Body of pancreas (tissue), 4 donors: ENCODE measurements at regions not wholly inside any gene's neighbourhood (a gene's known extent, or its start where the extent isn't known, plus 50 kb on each side); places are given as distances from the start of the nearest gene placed in this dataset.

ENCODE experiments used
- ATAC-seq: fragments of 150-250 bp; one replicate; pipeline ENCODE4 v1.9.1; 2016
- DNase-seq, 4 donors: peaks; one replicate each; pipeline ENCODE4 v3.0.0-alpha.2; 2019
- H3K27ac ChIP-seq, 4 donors: fragments of 200-600 bp; sonication (generic); 1 replicate in 3 of 4; 2 replicates in 1 of 4; pipeline versions ENCODE4 v1.5.1 to v1.6.1; 2016 to 2019; ENCODE audit warnings: mild to moderate bottlenecking in 1 of 4, mixed read lengths in 1 of 4, moderate library complexity in 1 of 4
- H3K27me3 ChIP-seq, 2 donors: fragments of 200-600 bp; sonication (generic); one replicate each; pipeline ENCODE4 v1.6.0; 2016; ENCODE audit warnings: mild to moderate bottlenecking in 1 of 2
- H3K36me3 ChIP-seq, 2 donors: fragments of 200-600 bp; sonication (generic); replicated peaks in 1 of 2; 2 replicates each; pipeline ENCODE4 v1.5.1; 2016; ENCODE audit warnings: low read depth in 2 of 2; ENCODE audit not compliant: insufficient read depth in 1 of 2
- H3K4me1 ChIP-seq: fragments of 200-600 bp; sonication (generic); one replicate; pipeline ENCODE4 v1.6.0; 2016
- H3K4me3 ChIP-seq, 2 donors: fragments of 200-600 bp; sonication (generic); 1 replicate in 1 of 2; 2 replicates in 1 of 2; pipeline ENCODE4 v1.5.1; 2016 to 2019
- H3K9me3 ChIP-seq, 3 donors: fragments of 200-600 bp; sonication (generic); 1 replicate in 2 of 3; 2 replicates in 1 of 3; pipeline ENCODE4 v1.5.1; 2016
- CTCF ChIP-seq, 7 experiments: fragments of 450-650 bp in 4 of 7; fragments of 200-600 bp in 3 of 7; sonication (generic) in 3 of 7; IDR thresholded peaks; one replicate each; pipeline ENCODE4 v1.5.1; 2016 to 2019; ENCODE audit warnings: antibody characterized with exemption in 7 of 7
- POLR2A ChIP-seq, 3 donors: fragments of 450-650 bp; IDR thresholded peaks; one replicate each; pipeline ENCODE4 v1.6.1; 2016; ENCODE audit warnings: antibody characterized with exemption in 3 of 3, mild to moderate bottlenecking in 2 of 3
- WGBS, 2 donors: methylation state at CpG; one replicate each; pipeline ENCODE4 v1.1.5; 2017; 5-methylcytosine and 5-hydroxymethylcytosine counted together
- intact Hi-C: fragments of 100-400 bp; cut with DNase I; formaldehyde crosslinking; loops from one replicate; pipeline ENCODE4 v1.15.1; 2023

- Histone ChIP-seq H3K9me3 (no peaks in the 10 kb centered on the region), H3K4me1 (no peaks in the 10 kb centered on the region), H3K36me3 (no peaks in the 10 kb centered on the region), H3K4me3 (no peak overlapping the region), H3K27me3 (no peaks in the 10 kb centered on the region), H3K27ac (no peak overlapping the region)
- ATAC-seq (no peak), DNase-seq (no peak)
- intact Hi-C loops: no loop called here
- TF ChIP-seq CTCF (IDR thresholded peaks at IDR 0.05): no peak
- no peak for TF ChIP-seq POLR2A (IDR thresholded peaks at IDR 0.05)
- 80 to 83% methylated on average over 6 of the region's 6 CpGs for whole genome bisulfite sequencing, 2 donors
Observed at GRCh38 chr18:45374878-45375630, 240.2 kb upstream of the SLC14A2 start.

GRCh38 chr18:45376193-45376592 lies 239.1 kb upstream of the SLC14A2 start:
- Histone ChIP-seq H3K27me3 (no peaks in the 10 kb centered on the region), H3K4me1 (no peaks in the 10 kb centered on the region), H3K9me3 (no peaks in the 10 kb centered on the region), H3K27ac (no peak overlapping the region), H3K36me3 (no peaks in the 10 kb centered on the region), H3K4me3 (no peak overlapping the region)
- ATAC-seq: no peak
- intact Hi-C loops: no loop called here
- 96 to 100% methylated on average over 2 of the region's 2 CpGs for WGBS, 2 donors
- no peak for TF ChIP-seq POLR2A (IDR thresholded peaks at IDR 0.05)
- TF ChIP-seq CTCF (IDR thresholded peaks at IDR 0.05): no peak
- no peak for DNase-seq

GRCh38 chr18:45378308-45378707 lies 237.0 kb upstream of the SLC14A2 start:
- no peaks in the 10 kb centered on the region for H3K4me1 ChIP-seq
- ATAC-seq (no peak), DNase-seq (no peak)
- 82 to 88% methylated on average over 1 of the region's 1 CpG for WGBS, 2 donors
- TF ChIP-seq CTCF (IDR thresholded peaks at IDR 0.05) (no peak), POLR2A (IDR thresholded peaks at IDR 0.05) (no peak)
- H3K36me3 ChIP-seq: no peaks in the 10 kb centered on the region
- H3K4me3 ChIP-seq: no peak overlapping the region
- no peaks in the 10 kb centered on the region for H3K9me3 ChIP-seq
- intact Hi-C loops: no loop called here
- H3K27ac ChIP-seq: no peak overlapping the region
- H3K27me3 ChIP-seq: no peaks in the 10 kb centered on the region

- H3K4me3 ChIP-seq: no peak overlapping the region
- no peaks in the 10 kb centered on the region for H3K36me3 ChIP-seq
- no peaks in the 10 kb centered on the region for H3K9me3 ChIP-seq
- TF ChIP-seq CTCF (IDR thresholded peaks at IDR 0.05) (no peak), POLR2A (IDR thresholded peaks at IDR 0.05) (no peak)
- intact Hi-C loops: no loop called here
- 89% methylated on average over 5 of the region's 5 CpGs for WGBS, 2 donors
- DNase-seq (no peak), ATAC-seq (no peak)
- peaks cover 4% of the 10 kb centered on the region for H3K4me1 ChIP-seq
- H3K27ac ChIP-seq: no peak overlapping the region
- H3K27me3 ChIP-seq: no peaks in the 10 kb centered on the region
Observed at GRCh38 chr18:45378933-45379332, 236.3 kb upstream of the SLC14A2 start.

- intact Hi-C loops: no loop called here
- Histone ChIP-seq H3K9me3 (no peaks in the 10 kb centered on the region), H3K27me3 (no peaks in the 10 kb centered on the region), H3K36me3 (no peaks in the 10 kb centered on the region), H3K4me3 (no peak overlapping the region), H3K4me1 (peaks cover 14% of the 10 kb centered on the region), H3K27ac (no peak overlapping the region)
- WGBS, 2 donors: 82 to 100% methylated on average over 1 of the region's 1 CpG
- DNase-seq (no peak), ATAC-seq (no peak)
- TF ChIP-seq POLR2A (IDR thresholded peaks at IDR 0.05) (no peak), CTCF (IDR thresholded peaks at IDR 0.05) (no peak)
Observed at GRCh38 chr18:45379903-45380302, 235.4 kb upstream of the SLC14A2 start.
